HG02623 (cell line): ENCODE measurements at regions not wholly inside any gene's neighbourhood (a gene's known extent, or its start where the extent isn't known, plus 50 kb on each side); places are given as distances from the start of the nearest gene placed in this dataset.

Experiments used
- ATAC-seq: cut with Tn5 transposase; IDR thresholded peaks from one replicate; pipeline ENCODE4 v1.9.1; 2021; ENCODE audit warnings: moderate library complexity; ENCODE audit not compliant: unreplicated experiment

DNA sequence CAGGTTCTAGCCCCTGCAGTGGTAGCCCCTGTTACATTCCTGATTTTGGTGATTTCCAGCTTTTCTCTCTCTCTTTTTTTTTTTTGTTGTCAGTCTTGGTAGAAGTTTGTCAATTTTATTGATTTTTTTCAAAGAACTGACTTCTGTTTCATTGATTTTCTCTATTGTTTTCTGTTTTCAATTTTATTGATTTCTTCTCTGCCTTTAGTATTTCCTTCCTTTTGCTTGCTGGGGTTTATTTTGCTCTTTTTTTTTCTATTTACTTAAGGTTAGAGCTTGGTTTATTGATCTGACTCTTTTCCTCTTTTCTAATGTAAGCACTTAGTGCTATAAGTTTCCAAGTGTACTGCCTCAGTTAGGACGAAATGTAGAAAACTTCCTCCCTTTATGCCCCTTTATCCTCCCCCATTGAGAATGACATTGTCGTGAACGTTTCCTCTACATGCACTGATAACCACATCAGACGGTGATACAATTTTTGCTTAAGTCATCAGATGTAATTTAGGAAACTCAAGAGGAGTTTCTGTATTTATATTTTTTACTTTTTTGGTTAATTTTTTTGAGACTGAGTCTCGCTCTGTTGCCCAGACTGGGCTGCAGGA, 81.1 kb upstream of the HS6ST1 start:
- no peak for ATAC-seq

DNA sequence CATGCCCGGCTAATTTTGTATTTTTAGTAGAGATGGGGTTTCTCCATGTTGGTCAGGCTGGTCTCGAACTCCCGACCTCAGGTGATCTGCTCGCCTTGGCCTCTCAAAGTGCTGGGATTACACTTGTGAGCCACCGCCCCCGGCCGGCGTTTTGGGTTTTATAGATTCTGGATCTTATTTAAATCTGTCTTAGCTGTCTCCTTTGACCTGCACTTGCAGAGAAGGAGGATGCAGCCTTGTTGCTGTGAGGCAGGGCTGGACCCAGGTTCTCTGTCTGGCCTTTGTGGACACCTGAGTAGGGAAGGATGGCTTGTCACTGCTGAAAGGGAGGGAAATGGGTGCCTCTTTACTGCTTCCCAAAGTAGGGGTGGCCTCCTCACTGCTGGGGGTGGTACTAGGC, 83.0 kb upstream of the HS6ST1 start:
- ATAC-seq = no peak

DNA sequence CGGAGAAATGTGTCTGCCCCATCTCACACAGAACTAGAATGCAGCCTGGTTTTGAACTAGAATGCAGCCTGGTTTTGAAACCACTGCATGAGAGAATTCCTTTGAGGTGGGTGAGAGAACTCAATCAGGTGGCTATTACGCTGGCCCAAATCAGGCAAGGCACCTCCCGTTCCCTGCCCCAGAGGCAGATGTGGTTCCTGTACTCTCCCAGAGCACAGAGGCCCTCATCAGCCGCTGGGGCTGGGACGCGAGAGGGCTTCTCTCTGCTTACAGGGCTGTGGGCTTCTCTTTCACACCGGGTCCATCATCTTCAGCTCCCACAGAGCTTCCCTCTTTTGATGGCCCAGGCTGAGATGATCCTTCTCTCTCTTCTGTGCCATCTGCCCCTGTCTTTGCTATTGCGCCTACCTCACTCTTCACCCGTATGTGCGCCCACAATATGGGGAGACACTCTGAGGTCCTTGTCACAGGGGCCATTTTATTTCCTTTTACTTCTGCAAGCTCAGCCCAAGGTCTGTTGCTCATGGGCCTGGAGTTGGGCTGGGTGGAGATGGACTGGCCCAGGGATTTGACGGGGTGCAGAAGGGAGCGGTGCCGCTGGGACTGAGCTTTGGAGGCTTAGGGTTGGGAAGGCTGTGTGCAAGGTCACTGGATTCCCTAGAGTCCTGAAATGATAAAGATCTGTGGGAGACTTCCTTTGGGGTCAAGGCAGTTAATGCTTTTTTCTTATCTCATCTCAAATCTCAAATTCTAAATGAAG, 84.4 kb upstream of the HS6ST1 start:
- ATAC-seq = no peak

- ATAC-seq = no peak
Measured at GRCh38 chr2:128403814-128404708, 85.4 kb upstream of the HS6ST1 start.

GRCh38 chr2:128404709-128405466, 86.2 kb upstream of the HS6ST1 start:
- no peak for ATAC-seq

DNA sequence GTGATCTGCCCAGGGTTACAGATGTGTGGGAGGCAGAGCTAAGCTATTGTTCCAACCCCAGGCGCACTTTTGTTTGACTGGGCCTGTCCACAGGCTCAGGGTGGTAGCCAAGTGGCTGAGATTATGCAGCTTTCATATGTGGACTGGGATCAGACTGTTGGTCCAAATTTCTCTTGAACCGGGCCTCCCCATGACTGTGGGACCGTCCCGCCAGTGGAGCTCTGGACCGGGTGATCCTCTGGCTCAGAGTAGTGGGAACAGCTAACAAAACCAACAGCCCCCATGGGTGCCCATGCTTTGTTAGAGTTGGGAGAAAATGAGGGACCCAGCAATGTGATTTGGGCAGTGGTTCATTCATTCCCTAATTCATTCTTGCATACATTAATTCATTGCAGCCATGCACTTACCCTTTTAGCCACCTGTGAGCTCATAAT, 86.8 kb upstream of the HS6ST1 start:
- no peak for ATAC-seq

- ATAC-seq = no peak
Measured at GRCh38 chr2:128405981-128406613, 87.4 kb upstream of the HS6ST1 start.

DNA sequence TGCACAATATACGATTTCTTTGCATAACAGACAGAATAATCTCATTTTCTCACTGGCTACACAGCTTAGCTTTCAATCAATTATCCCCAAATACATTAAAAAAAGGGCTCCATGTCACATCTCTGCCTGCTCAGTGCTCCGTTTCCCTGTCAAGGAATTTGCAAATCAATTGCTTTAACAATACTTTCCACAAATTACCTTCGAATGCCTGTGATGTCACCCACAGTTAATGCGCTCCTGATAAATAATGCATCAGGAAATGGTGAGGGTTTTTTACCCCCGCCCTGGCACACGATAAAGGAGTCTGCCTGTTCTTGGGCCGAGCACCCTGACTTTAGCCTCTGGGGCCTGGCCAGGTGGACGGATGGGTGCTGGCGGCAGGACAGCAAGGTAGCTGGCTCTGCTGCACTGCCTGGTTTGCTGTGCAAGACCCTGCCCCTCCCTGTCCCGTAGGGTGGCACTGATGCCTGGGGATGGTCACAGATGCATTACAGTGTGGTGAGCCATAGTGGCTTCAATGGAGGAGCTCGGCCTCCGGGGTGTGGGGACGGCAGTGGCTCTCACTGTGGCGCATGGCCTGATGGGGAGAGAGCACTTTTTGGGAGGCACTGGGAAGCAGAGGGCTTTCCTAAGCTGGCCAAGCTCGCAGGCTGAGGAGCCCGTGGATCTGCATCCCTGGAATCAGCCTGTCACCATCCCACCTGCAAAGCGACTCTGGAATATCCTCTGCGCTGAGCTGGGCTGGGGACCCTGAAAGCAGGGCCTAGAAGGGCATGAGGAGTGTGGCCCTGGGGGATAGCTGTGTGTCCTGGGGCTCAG, 88.3 kb upstream of the HS6ST1 start:
- no peak for ATAC-seq

GRCh38 chr2:128408349-128409305, 90.0 kb upstream of the HS6ST1 start:
- no peak for ATAC-seq

DNA sequence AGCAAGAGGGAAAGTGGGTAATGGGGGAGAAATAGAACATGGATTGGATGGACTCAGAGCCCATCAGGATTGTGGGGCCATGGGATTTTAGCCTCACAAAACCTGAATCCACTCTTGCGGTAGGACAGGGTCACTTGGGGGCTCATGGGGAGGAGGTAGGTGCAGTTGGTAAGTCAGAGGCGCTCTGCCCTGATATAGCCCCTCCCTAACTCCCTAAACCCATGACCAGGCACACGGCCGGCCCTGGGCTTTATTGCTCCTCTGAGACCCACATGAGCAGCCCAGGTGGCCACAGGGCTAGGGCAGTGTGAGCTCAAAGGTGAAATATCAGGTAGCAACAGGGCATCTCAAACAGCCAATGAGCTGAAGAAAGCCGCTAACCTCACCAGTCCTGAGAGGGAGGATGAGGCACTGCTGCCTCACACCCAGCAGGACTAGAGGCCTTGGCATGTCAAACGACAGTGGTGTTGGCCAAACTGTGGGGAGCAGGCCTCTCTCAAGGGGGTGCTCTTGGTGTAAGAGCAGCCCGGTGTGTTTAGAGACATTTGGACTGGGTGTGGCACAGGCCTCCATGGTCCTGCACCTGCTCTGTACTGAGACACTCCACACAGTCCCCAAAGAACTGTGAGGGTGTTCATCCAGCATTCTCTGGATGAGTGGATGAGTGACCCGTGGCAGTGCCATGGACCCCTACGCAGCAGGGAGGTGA, 90.8 kb upstream of the HS6ST1 start:
- no peak for ATAC-seq

DNA sequence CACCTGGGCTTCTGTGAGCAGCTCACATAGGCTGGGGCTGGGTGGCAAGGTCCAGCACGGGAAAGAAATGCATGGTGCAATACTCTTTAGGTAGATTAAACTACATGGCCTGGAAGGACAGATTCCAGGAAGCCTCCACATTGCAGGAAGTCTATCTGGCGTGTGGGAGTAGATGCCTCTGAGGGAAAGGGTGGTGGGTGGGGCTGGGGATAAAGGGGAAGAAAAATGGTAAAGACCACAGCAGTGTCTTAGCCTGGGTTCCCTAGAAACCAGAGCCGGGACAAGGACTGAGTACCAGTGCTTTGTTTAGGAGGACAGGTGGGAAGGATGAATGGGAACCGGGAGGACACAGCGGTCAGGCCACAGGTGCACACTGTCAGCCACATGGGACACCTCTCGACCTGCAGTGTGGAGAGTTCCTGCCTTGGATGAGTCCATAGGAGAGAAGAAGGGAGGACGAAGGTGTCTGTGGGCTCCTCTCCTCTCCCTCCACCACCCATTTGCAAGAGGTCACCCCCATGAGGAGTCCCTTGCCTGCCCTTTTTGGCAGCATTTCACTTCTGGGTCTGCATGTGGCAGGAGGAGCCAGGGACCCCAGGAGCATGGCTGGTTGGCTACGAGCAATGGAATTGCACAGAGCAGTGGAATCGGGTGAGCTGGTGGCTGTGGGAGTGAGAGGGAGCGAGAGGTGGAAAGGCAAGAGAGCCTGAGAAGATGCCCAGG, 91.5 kb upstream of the HS6ST1 start:
- ATAC-seq = no peak

- no peak for ATAC-seq
Measured at GRCh38 chr2:128410758-128411215, 92.1 kb upstream of the HS6ST1 start.

DNA sequence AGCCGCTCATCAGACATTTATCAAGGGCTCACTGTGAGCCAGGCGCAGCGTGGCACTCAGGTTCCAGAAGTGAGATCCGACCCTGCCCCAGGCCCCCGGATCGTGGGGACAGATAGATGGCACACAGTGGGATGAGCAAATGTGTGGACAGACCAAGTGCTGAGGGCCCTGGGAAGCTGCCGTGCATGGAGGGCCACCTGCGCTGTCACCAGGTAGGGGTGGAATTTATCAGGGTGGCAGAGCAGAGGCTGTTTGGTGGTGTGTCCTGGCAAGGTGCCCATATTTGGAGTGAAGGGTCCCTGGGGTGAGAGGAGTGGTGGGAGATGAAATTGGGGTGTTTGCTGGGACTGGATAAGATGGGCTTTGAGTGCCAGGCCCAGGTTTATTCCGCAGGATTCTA, 92.8 kb upstream of the HS6ST1 start:
- no peak for ATAC-seq

GRCh38 chr2:128412181-128412871, 93.7 kb upstream of the HS6ST1 start:
- no peak for ATAC-seq

- ATAC-seq = no peak
Measured at GRCh38 chr2:128413014-128413717, 94.5 kb upstream of the HS6ST1 start.
